H1 (cell line): ENCODE measurements at regions not wholly inside any gene's neighbourhood (a gene's known extent, or its start where the extent isn't known, plus 50 kb on each side); places are given as distances from the start of the nearest gene placed in this dataset.

ENCODE experiments used
- CTBP2 ChIP-seq: IDR thresholded peaks from 2 replicates; pipeline ENCODE4 v1.7.0; 2011; ENCODE audit warnings: borderline replicate concordance, mild to moderate bottlenecking, moderate library complexity, mixed read lengths, low read length; ENCODE audit not compliant: insufficient read depth, insufficient read length
- JUN ChIP-seq: IDR thresholded peaks from 2 replicates; pipeline ENCODE4 v1.6.1; 2011; ENCODE audit warnings: low read depth, mild to moderate bottlenecking, improper control_type of control experiment, low read length
- RBBP5 ChIP-seq: IDR thresholded peaks from 2 replicates; pipeline ENCODE4 v1.7.1; 2012; ENCODE audit warnings: low read depth, mild to moderate bottlenecking, inconsistent platforms, low read length, moderate library complexity, borderline replicate concordance
- SRF ChIP-seq: IDR thresholded peaks from 2 replicates; pipeline ENCODE4 v1.6.1; 2011; ENCODE audit warnings: mild to moderate bottlenecking, low read depth, low read length, moderate library complexity
- SUZ12 ChIP-seq: fragments of 200-600 bp; sonication (generic); IDR thresholded peaks from 2 replicates; pipeline ENCODE4 v1.6.1; 2012; ENCODE audit warnings: mild to moderate bottlenecking, inconsistent platforms, low read length, moderate library complexity, mixed read lengths
- ZNF274 ChIP-seq: IDR thresholded peaks from 2 replicates; pipeline ENCODE4 v1.7.0; 2012; ENCODE audit warnings: low read length, borderline replicate concordance; ENCODE audit errors: extremely low read depth
- TF ChIP-seq, protein P1 (sequence below): fragments of 300-600 bp; sonication (generic); IDR thresholded peaks from 2 replicates; pipeline ENCODE4 v1.7.1; 2012; ENCODE audit warnings: low read length, moderate library complexity, mild to moderate bottlenecking, inconsistent platforms; ENCODE audit not compliant: insufficient replicate concordance
- TF ChIP-seq, protein P2 (sequence below): IDR thresholded peaks from 2 replicates; pipeline ENCODE4 v1.6.1; 2012; ENCODE audit warnings: inconsistent platforms

DNA sequence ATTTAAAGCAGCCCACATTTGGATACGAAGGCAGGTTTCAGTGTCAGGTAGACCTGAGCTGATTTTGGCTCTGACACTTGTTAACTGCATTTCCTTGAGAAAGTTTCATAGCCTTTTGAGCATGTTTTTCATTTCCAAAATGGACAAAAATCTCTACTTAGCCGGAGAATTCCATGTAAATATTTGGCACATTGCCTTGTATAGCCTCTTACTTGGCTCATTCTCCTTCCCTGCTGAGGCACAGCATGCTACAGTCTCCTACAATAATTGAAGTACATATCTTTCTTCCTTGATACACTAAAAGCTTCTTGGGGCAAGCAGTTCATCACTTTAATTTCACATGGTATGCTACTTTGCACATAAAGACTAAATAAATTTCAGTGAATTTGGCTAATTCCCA, 772.2 kb upstream of the CHAC2 start (continued):
- TF ChIP-seq, protein P1, sequence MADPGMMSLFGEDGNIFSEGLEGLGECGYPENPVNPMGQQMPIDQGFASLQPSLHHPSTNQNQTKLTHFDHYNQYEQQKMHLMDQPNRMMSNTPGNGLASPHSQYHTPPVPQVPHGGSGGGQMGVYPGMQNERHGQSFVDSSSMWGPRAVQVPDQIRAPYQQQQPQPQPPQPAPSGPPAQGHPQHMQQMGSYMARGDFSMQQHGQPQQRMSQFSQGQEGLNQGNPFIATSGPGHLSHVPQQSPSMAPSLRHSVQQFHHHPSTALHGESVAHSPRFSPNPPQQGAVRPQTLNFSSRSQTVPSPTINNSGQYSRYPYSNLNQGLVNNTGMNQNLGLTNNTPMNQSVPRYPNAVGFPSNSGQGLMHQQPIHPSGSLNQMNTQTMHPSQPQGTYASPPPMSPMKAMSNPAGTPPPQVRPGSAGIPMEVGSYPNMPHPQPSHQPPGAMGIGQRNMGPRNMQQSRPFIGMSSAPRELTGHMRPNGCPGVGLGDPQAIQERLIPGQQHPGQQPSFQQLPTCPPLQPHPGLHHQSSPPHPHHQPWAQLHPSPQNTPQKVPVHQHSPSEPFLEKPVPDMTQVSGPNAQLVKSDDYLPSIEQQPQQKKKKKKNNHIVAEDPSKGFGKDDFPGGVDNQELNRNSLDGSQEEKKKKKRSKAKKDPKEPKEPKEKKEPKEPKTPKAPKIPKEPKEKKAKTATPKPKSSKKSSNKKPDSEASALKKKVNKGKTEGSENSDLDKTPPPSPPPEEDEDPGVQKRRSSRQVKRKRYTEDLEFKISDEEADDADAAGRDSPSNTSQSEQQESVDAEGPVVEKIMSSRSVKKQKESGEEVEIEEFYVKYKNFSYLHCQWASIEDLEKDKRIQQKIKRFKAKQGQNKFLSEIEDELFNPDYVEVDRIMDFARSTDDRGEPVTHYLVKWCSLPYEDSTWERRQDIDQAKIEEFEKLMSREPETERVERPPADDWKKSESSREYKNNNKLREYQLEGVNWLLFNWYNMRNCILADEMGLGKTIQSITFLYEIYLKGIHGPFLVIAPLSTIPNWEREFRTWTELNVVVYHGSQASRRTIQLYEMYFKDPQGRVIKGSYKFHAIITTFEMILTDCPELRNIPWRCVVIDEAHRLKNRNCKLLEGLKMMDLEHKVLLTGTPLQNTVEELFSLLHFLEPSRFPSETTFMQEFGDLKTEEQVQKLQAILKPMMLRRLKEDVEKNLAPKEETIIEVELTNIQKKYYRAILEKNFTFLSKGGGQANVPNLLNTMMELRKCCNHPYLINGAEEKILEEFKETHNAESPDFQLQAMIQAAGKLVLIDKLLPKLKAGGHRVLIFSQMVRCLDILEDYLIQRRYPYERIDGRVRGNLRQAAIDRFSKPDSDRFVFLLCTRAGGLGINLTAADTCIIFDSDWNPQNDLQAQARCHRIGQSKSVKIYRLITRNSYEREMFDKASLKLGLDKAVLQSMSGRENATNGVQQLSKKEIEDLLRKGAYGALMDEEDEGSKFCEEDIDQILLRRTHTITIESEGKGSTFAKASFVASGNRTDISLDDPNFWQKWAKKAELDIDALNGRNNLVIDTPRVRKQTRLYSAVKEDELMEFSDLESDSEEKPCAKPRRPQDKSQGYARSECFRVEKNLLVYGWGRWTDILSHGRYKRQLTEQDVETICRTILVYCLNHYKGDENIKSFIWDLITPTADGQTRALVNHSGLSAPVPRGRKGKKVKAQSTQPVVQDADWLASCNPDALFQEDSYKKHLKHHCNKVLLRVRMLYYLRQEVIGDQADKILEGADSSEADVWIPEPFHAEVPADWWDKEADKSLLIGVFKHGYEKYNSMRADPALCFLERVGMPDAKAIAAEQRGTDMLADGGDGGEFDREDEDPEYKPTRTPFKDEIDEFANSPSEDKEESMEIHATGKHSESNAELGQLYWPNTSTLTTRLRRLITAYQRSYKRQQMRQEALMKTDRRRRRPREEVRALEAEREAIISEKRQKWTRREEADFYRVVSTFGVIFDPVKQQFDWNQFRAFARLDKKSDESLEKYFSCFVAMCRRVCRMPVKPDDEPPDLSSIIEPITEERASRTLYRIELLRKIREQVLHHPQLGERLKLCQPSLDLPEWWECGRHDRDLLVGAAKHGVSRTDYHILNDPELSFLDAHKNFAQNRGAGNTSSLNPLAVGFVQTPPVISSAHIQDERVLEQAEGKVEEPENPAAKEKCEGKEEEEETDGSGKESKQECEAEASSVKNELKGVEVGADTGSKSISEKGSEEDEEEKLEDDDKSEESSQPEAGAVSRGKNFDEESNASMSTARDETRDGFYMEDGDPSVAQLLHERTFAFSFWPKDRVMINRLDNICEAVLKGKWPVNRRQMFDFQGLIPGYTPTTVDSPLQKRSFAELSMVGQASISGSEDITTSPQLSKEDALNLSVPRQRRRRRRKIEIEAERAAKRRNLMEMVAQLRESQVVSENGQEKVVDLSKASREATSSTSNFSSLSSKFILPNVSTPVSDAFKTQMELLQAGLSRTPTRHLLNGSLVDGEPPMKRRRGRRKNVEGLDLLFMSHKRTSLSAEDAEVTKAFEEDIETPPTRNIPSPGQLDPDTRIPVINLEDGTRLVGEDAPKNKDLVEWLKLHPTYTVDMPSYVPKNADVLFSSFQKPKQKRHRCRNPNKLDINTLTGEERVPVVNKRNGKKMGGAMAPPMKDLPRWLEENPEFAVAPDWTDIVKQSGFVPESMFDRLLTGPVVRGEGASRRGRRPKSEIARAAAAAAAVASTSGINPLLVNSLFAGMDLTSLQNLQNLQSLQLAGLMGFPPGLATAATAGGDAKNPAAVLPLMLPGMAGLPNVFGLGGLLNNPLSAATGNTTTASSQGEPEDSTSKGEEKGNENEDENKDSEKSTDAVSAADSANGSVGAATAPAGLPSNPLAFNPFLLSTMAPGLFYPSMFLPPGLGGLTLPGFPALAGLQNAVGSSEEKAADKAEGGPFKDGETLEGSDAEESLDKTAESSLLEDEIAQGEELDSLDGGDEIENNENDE: no peak
- TF ChIP-seq RBBP5 (no peak), SRF (no peak), CTBP2 (no peak), JUN (no peak), SUZ12 (no peak), ZNF274 (no peak)
- TF ChIP-seq, protein P2, sequence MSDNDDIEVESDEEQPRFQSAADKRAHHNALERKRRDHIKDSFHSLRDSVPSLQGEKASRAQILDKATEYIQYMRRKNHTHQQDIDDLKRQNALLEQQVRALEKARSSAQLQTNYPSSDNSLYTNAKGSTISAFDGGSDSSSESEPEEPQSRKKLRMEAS: no peak
